ENCODE measurements at regions not wholly inside any gene's neighbourhood (a gene's known extent, or its start where the extent isn't known, plus 50 kb on each side); places are given as distances from the start of the nearest gene placed in this dataset.

- no peak for TF ChIP-seq ZNF230 (CRISPR knock-in tag; IDR thresholded peaks at IDR 0.05)
These were observed 229.2 kb downstream of the MAP2K6 start (continued) for GRCh38 chr17:69643686-69644085.

- in situ Hi-C loops (cut with HindIII; ENCODE audit: extremely low pct_ligation_motif_present, low pct_unique_long_range_greater_than_20kb) (no loop called here), intact Hi-C loops (cut with micrococcal nuclease; ENCODE audit: unreplicated experiment) (no loop called here)
- WGBS (ENCODE audit: low lambda C conversion rate) = 3% methylated on average over 3 of the region's 3 CpGs
- no peaks in the 10 kb centered on the region for H3K79me2 ChIP-seq (ENCODE audit: insufficient read depth, low read length)
- peak; percentile 82 for TF ChIP-seq CREB1 (IDR thresholded peaks at IDR 0.05)
- no peak for TF ChIP-seq CREB1 (CRISPR knock-in tag; IDR thresholded peaks at IDR 0.05)
- TF ChIP-seq CBX2 (IDR thresholded peaks at IDR 0.05; ENCODE audit: low read depth, low read length) = no peak
- TF ChIP-seq CBX2 (CRISPR knock-in tag; IDR thresholded peaks at IDR 0.05; ENCODE audit: low read depth) = no peak
- FAIRE-seq = no peak
- H3K9me3 ChIP-seq (ENCODE audit: low read length) = peaks cover 31% of the 10 kb centered on the region
- H3K36me3 ChIP-seq (replicated peaks in 1 of 2; ENCODE audit: control insufficient read depth in 1 of 2, insufficient read depth in 2 of 2, low read length in 2 of 2) = no peaks in the 10 kb centered on the region
- no TSS peak for BruUV-seq (replicated peaks)
- H3K27me3 ChIP-seq (ENCODE audit: control insufficient read depth in 1 of 2, insufficient read depth in 2 of 2, low read length in 2 of 2) = no peaks in the 10 kb centered on the region; a peak in 1 of 5 replicates
- H3K9ac ChIP-seq (ENCODE audit: insufficient read depth, low read depth, low read length) = no peak overlapping the region
- no peak overlapping the region for H2AFZ ChIP-seq (ENCODE audit: low read length)
- no peak for DNase-seq (ENCODE audit: low spot score)
- H4K20me1 ChIP-seq (ENCODE audit: insufficient read depth, low read length) = no peaks in the 10 kb centered on the region
- CTCF ChIA-PET (ENCODE audit: low intra/inter-chr PET ratio, low total read pairs) = no interaction called here
- H3K4me1 ChIP-seq (ENCODE audit: insufficient read depth, low read length) = no peaks in the 10 kb centered on the region
- POLR2A ChIA-PET = no interaction called here
- no peak overlapping the region for H3K4me2 ChIP-seq (ENCODE audit: low read depth, low read length)
- H3K4me3 ChIP-seq (replicated peaks in 1 of 3; ENCODE audit: insufficient read depth in 1 of 3, low read depth in 2 of 3, low read length in 3 of 3) = no peak overlapping the region
- no peak for ATAC-seq
- H3K27ac ChIP-seq (ENCODE audit: extremely low read length, insufficient read depth, low read length) = no peak overlapping the region
These were observed 232.2 kb downstream of the MAP2K6 start for GRCh38 chr17:69646729-69647128.

- Histone ChIP-seq H3K4me1 (ENCODE audit: insufficient read depth, low read length) (no peaks in the 10 kb centered on the region), H3K9ac (ENCODE audit: insufficient read depth, low read depth, low read length) (no peak overlapping the region), H3K9me3 (ENCODE audit: low read length) (peaks cover 41% of the 10 kb centered on the region), H4K20me1 (ENCODE audit: insufficient read depth, low read length) (no peaks in the 10 kb centered on the region), H3K79me2 (ENCODE audit: insufficient read depth, low read length) (no peaks in the 10 kb centered on the region), H3K27ac (ENCODE audit: extremely low read length, insufficient read depth, low read length) (no peak overlapping the region), H3K36me3 (replicated peaks in 1 of 2; ENCODE audit: control insufficient read depth in 1 of 2, insufficient read depth in 2 of 2, low read length in 2 of 2) (no peaks in the 10 kb centered on the region; a peak in 1 of 5 replicates), H3K27me3 (ENCODE audit: control insufficient read depth in 1 of 2, insufficient read depth in 2 of 2, low read length in 2 of 2) (no peaks in the 10 kb centered on the region), H2AFZ (ENCODE audit: low read length) (no peak overlapping the region), H3K4me3 (replicated peaks in 1 of 3; ENCODE audit: insufficient read depth in 1 of 3, low read depth in 2 of 3, low read length in 3 of 3) (no peak overlapping the region), H3K4me2 (ENCODE audit: low read depth, low read length) (no peak overlapping the region)
- WGBS (ENCODE audit: low lambda C conversion rate) = 15% methylated on average over 5 of the region's 5 CpGs
- FAIRE-seq = no peak
- no TSS peak for BruUV-seq (replicated peaks)
- in situ Hi-C loops (cut with HindIII; ENCODE audit: extremely low pct_ligation_motif_present, low pct_unique_long_range_greater_than_20kb) (no loop called here), intact Hi-C loops (cut with micrococcal nuclease; ENCODE audit: unreplicated experiment) (no loop called here)
- no peak for DNase-seq (ENCODE audit: low spot score)
- no peak for ATAC-seq
- ChIA-PET POLR2A (no interaction called here), CTCF (ENCODE audit: low intra/inter-chr PET ratio, low total read pairs) (no interaction called here)
- TF ChIP-seq ZBTB7B (CRISPR knock-in tag; IDR thresholded peaks at IDR 0.05) (no peak), SOX5 (CRISPR knock-in tag; IDR thresholded peaks at IDR 0.05; ENCODE audit: borderline replicate concordance) (no peak), POLR2A (IDR thresholded peaks at IDR 0.05; ENCODE audit: insufficient read depth in 1 of 2, low read depth in 2 of 2, low read length in 2 of 2) (no peak), MEIS2 (CRISPR knock-in tag; IDR thresholded peaks at IDR 0.05) (no peak), ZNF501 (CRISPR knock-in tag; IDR thresholded peaks at IDR 0.05) (no peak), XRCC5 (optimal IDR thresholded peaks at IDR 0.05; ENCODE audit: low read length) (no peak), HNF1A (IDR thresholded peaks at IDR 0.05; ENCODE audit: low read depth) (no peak), HNF1A (CRISPR knock-in tag; IDR thresholded peaks at IDR 0.05; ENCODE audit: borderline replicate concordance) (no peak), RBFOX2 (IDR thresholded peaks at IDR 0.05; ENCODE audit: low read depth, low read length) (no peak), ZNF451 (CRISPR knock-in tag; IDR thresholded peaks at IDR 0.05) (no peak), RCOR2 (CRISPR knock-in tag; IDR thresholded peaks at IDR 0.05) (no peak), NPAS2 (CRISPR knock-in tag; IDR thresholded peaks at IDR 0.05; ENCODE audit: borderline replicate concordance) (no peak)
These were observed 236.4 kb downstream of the MAP2K6 start for GRCh38 chr17:69650881-69651280.

All from HepG2 (cell line).